ENCODE measurements at regions not wholly inside any gene's neighbourhood (a gene's known extent, or its start where the extent isn't known, plus 50 kb on each side); places are given as distances from the start of the nearest gene placed in this dataset.
"Not testable (repeated sequence)": the region's sequence is repeated elsewhere in the genome, so short reads cannot be mapped to it uniquely, and the experiment has no call there.

DNA sequence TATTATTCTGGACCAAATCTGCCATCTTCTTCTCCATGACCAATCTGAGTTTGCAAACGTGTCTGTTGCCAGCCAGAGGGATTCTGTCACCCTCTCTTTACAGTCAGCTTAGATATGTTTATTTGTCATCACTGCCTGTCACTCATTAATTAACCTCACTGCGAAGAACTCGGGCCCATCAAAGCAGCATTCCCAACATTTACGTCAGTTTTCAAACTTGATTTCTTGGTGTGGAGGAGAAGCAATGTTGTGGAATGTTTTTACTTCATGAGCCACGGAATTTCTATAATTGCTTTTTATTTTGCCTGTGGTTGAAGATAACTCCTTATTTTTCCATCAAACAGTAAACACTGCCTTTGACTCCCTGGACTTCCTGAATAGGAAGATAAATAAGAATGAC lies 91.8 kb upstream of the CNKSR3 start:
- DNase-seq: no peak

DNA sequence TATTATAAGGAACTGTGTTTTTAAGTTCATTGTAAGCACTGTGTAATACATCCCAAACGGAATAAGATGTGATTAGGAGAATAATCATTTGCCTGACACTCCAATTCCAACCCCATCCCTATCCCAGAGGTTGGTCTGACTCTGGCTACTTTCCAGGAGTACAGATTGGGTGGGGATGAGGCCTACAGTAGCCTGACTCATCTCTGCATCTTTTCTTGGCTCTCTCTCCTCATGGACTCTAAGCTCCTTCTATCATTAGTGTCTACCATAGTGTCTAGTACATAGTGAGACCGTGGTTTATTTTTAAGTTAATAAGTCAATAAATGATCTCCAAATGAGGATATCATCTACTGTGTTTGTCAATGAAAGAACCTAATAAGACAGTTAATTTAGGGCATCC lies 92.2 kb upstream of the CNKSR3 start:
- DNase-seq: no peak

DNA sequence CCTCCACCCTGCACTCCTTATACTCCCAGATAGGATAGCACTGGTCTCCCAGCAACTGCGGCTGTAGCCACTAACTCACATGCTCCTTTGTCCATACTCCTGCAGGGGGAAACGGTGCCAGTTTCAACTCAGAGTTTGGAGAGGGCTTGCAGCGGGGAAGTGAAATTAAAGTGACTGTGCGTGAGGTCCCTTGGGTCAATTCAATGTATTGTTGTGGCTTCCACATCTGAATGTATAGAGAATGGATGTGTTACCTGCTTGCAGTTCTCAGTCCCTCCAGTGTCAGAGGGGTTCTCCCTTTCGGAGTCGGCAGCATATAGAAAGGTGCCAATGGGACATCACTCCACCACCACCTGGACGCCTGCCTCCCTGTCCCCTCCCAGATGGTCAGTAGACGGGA lies 93.6 kb upstream of the CNKSR3 start:
- DNase-seq: no peak

DNA sequence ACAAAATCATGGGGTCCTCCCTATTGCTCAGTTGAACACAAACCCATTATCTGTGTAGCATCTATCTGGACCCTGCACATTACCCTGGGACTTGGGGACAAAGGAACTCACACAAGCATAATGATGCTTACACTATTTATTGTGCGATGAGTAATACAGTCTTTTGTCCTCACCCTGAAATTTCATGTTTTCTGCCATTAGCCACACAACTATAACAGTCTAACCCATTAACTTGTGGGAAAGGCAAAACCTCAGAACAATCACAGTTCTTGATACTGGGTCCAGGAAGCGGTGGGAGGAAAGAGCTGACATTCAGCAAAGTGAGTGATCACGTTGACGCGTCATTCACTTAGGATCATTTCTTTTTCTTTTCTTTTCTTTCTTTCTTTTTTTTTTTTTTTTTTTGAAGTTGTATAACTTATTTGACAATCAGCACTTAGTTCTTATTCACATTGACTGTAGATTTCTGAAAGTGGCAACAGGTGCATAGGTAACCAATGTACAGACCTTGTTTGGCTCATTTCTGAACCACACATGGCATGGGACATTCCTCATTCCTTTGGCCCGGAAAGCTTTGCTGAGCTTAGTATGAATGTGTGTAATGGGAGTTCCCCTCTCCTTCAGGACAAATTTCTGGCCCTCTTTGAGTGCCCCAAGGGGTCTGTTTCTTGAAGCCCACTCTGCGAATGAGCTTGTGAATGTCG lies 94.8 kb upstream of the CNKSR3 start:
- peak; percentile 2 for DNase-seq

DNA sequence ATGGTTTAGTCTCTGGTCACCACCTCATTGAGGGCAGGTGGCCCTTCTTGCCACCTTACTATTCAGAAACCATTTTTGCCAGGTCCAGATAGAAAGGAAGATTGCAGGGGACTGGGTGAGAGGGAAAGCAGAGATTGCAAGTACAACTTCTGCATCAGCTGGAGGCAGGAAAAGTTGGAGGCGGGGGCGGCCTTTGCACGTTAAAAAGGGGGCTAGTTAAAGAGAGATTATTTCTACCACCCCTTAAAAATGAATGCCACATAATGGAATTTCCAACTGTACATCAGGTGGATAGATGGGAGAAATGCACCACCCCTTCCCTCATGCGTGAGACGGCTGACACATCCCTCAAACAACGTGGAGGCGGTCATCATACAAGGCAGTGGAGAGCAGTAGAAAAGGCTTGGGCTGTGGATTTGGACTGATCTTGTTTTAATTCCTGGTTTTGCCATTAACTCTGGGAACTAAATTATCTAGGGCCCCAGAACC lies 95.4 kb upstream of the CNKSR3 start:
- no peak for DNase-seq

DNA sequence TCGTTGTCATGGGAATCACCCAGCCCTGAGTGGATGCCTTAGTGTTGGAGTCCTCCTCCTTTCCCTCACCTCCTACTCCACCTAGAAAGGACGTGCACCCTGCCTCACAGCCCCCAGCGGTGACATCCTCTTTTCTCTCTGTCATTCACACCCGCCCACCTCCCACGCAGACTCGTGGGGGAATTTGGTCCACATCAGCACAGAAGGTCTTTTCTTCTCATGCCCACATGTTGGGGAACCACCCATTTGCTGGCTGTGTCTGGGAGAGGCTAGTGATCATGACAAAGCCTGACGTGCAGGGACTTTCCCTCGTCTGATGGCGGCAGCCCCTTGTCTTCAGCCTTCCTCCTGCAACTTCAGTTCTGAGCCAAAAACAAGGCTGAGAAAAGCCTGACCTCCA lies 96.0 kb upstream of the CNKSR3 start:
- peak; percentile 47 for DNase-seq

DNA sequence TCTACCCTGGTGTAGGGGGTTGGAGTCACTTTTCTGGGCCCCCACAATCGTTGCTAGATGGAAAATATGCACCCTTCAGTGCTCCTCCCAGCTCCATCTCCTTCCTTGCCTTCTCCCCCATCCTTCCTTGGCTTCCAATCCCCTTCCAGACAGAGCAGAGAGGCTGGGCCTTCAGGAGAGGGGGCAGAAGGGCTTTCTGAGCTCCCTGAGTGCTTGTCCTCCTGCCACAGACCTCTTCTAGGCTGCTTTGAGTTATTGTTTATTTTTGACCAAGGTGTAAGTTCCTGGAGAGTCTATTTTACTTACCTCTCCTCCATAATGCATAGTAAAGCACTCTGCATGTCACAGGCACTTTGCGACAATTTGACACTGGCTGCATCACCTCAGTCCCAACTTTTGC lies 96.4 kb upstream of the CNKSR3 start:
- DNase-seq: no peak

DNA sequence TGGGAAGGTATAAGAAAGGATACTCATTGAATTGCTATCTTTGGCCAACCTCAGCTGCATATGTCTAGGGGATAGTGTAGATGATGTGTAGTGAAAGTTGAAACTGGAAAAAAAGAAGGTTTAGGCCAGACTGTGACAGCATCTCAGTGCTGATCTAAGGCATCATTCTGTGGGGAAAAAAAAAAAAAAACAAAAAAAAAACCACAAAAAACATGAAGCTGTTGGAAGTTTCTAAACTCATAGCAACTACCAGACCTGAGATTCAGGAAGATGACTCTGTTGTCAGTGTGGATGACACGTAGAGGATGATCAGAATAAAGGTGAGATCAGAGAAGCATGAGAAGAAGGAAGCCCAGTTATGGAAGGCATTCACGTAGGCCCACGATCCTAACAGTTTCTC lies 100.8 kb upstream of the CNKSR3 start:
- DNase-seq: no peak

DNA sequence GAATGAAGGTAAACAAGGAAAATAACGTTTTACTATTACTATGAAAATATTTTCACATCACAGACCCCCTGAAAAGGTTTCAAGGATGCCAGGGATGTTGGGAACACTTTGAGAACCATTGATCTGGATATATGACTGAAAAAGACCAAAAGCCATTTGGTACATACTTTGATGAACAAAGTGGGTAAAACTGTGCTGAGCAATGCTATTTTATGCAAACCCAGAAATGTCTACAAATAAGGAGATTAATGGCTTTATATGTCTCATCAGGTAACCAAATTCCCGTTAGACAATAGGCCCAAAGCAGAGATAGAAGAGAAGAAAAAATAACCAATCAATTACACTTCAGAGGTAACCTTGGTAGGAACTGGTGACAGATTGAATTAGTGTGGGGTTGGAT lies 101.4 kb upstream of the CNKSR3 start:
- DNase-seq: no peak

DNA sequence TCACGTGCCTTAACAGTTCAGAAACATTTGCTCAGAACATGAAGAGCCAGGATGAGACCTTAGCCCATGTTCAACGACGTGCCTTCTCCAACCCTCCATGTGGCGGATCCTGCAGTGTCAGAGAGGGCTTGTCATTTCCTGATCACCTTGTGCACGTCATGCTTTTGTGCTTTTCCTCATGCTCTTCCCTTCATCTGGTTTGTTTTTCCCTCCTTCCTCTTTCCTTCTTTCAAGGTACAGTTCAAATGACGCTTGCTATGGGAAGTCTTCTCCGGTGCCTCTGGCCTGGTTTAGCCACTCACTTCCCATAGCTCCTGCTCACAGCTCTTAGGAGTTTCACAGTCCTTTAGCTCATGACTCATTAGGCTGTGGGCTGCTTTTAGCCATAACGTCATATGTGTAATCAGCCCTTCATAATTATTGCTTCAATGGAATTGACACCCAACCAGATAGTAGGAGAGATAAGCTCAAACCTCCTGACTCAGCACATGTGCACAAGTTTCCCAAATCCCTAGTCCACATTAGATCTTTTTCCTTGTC lies 102.7 kb upstream of the CNKSR3 start:
- DNase-seq: no peak

DNA sequence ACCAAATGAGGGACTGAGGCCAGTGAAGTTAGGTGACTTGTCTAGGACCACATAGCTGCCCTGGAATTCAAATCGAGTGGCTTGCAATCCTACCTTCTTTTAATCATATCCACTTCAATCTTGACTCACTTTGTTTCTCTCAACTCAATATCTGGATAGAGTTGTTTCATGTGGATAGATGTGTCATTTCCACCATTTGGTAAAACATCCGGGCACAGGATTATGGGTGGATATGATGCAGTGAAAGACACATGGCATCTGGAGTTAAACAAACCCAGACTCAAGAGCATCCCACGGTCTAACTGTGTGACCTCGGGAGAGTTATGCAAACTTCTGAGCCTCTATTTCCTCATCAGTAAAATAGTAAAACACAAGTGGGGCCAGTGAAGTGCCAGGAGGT lies 103.6 kb upstream of the CNKSR3 start:
- no peak for DNase-seq

DNA sequence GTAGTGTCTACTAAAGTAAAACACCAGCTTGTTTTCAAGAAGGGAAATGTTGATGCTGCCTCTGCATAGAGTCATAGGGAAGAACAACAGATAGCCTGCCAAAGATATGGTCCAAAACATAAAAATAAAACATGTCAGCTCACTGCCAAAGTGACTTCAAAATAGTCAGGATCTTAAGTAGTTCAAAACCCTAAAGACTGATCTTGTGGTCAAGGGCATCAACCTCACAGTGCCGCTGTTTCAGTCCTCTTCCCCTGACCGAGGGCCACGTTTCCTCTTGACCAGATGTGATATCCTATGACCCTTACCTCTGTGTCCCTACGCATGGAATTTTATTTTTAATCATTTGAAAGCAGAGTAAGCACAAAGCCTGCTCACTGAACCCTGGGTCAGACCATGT lies 104.2 kb upstream of the CNKSR3 start:
- no peak for DNase-seq

DNA sequence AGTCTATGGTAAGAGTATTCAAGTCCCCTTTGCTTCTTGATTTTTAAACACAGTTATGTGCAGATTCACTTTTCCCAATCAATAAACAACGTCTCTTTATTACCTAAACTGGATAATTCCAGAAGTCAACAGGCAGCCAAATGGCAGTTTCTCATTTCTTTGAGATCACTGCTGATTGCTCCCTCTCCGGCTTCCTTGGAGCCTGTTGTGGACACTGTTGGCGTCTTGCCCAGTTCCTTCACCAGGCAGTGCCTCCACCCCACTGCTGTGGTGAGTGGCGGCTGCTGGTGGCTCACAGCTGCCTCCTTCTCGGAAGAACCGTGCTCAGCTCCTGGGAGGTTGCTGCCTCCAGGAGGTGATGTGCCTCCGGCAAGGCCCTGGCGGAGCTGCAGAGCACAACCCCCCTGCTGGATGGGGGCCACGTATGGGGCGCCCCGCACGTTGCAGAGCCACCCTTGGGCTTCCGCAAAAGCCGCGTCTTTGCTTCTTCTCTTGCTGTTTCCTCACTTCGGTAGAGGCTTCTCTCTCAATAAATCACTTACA lies 105.1 kb upstream of the CNKSR3 start:
- DNase-seq: no peak

DNA sequence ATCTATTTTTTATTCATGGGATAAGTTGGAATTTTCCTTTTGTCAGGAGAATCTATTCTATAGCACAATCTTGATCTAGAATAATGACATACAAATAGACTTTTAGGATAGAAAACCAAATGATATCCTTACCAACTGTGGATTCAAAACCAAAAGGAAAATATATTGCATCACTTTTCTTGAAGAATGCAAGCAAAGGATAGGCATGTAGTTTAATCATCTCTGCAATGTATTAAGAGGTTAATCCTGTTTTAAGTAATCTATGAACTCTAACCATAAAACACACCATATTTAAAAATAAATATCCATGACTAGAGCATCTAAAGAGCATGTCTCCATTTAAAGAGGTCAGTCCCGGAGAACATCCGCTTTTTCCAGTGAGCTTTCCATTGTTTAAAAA lies 106.7 kb upstream of the CNKSR3 start:
- DNase-seq: no peak

DNA sequence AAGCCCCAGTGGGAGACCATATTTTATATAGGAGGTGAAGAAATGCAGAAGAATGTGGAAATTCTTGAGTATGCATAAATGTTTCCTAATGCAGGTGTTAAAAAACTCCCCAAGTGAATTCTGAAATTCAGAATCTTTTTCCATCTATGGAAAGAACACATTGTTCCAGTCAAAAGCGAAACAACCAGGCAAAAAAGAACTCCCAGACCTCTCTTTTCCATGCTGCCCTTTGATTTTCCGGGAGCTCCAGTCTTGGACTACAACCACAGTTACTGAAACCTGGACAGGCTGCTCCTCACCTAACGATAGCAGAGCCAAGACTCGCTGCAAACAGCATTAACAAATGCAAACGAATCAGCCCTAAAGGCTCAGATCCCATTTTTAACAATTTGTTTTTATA lies 108.7 kb upstream of the CNKSR3 start:
- DNase-seq: no peak

DNA sequence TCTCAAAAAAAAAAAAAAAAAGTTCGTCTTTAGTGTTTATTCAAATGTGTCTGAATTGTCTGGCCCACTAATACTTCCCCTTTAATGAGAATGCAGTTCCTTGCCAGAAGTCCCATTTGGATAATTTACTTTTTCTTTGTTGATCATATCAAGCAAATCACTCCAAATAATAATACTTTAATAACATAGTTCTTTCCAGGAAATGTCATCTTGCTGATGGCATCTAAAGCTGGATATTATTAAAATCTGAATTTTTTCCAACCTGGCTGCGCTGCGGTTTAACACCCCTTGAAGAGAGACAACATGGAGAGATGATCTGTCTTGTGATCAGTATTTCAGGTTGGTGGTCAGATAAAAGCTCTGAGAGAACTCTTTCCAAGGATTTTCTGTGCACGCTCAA lies 111.2 kb upstream of the CNKSR3 start:
- no peak for DNase-seq

DNA sequence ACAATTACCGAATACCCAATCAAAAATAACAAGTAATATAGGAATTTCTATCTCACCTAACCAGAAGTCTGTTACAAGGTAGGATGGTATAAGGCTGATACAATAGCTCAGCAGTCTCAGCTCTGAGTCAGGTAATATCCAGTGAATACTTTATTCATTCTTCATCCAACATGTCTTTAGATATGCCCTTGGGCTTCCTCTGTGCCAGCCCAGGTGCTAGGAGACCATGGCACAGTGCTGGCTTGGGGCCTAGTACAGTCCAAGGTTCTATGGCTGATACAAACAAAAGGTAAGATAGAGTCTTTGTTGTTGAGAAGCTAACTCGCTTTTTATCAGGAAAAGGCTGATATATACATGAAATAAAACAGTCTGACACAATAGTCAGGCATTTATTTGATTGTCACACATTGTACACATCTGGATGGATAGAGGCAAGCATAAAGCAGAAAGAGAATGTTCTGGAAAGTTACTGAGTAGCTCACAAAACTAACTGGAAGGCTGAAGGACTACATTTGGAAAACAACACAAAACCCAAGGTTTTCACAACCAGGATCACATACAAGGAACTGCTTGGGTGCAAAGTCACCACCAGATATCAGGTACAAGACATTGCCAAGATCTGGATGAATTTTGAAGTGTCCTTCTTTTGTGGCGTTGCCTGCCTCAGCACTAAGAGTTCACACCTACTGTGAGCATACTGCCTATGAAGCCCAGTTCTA lies 110.4 kb upstream of the SCAF8 start:
- DNase-seq: no peak

DNA sequence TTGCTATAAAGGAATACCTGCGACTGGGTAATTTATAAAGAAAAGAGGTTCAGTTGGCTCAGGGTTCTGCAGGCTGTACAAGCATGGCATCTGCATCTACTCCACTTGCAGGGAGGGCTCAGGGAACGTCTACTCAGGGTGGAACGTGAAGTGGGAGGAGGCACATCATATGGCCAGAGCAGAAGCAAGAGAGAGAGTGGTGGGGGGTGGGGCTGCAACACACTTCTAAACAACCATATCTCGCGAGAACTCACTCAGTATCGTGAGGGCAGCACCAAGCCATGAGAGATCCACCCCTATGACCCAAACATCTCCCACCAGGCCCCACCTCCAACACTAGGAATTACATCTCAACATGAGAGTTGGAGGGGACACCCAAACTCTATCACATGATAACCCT lies 109.8 kb upstream of the SCAF8 start:
- DNase-seq: no peak

DNA sequence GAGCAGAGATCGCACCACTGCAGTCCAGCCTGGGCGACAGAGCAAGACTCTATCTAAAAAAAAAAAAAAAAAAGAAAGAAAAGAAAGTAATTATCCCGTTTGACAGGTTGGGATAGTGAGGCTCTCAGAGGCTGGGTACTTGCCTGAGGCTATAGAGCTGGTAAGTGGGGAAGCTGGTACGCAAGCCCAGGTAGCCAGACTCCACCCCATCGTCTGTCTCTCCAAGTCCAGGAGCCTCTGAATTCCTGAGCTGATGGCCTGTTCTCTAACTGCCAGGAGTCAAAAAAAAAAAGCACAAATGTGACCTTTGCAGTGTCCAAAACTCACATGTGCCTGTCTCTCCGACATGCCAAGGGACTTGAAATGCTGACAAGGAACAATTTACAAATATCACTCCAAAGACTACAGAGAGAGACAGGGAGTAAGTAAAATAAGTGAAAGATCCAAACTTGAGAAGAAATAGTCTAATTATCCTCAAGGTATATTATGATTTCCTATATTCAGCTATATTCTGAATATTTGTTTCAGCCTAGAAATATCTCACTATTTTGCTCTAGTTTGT lies 109.1 kb upstream of the SCAF8 start:
- DNase-seq: no peak

DNA sequence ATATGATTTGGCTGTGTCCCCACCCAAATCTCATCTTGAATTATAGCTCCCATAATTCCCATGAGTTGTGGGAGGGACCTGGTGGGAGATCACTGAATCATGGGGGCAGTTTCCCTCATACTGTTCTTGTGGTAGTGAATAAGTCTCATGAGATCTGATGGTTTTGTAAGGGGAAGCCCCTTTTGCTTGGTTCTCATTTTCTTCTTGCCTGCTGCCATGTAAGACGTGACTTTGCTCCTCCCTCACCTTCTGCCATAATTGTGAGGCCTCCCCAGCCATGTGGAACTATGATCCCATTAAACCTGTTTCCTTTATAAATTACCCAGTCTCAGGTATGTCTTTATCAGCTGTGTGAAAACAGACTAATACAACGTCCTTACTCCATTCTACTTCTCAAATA lies 108.5 kb upstream of the SCAF8 start:
- DNase-seq: not testable (repeated sequence)

DNA sequence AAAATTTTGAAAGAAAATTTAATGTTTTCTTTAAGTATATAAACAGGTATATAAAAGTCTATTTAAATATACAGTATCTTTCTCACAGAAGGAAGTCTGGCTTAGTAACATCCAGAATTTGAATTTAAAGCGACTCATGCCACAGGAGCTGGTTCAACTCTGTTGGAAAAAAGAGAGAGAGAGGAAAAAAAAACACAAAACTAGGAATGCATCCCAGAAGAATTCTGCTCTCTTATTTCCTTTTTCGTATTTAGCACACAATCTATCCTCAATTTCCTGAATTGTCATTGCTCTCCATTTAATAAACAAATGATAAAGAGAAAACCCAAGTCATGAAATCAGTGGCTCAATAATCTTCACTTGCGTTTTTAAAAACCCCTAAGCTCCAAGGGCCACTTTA lies 107.5 kb upstream of the SCAF8 start:
- DNase-seq: no peak

DNA sequence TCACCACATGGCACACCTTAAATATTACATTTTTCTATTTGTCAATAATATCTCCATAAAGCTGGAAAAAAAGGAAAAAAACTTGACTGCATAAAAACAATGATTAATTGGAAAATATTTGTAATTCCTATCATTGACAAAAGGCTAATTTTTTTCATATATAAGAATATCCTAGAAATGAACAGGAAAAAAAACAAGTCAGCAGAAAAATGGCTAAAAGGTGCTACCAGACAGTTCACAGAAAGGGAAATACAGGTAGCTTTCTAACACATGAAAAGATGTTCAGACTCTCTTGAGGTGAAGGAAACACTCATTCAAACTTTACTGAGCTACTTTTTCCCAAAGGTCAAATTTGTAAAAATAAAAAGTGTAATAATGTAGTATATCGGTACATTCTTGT lies 104.1 kb upstream of the SCAF8 start:
- DNase-seq: no peak

DNA sequence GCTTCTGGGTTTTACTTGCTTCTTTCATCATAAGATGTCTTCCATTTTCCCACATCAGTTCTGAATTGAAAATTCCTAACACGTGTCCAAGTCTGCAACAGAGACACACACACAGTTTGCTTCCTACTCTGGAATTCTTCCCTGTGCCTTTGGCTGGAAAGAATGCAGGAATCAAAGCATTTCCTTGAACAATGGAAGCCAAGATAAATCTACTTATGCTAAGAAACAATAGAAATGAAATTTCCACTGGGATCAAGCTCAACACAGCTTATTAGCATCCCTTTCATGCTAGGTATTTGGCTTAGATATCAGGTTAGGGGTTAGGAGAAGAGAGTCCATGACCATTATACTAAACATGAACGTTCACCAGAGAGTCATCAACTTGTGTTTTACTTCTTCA lies 101.1 kb upstream of the SCAF8 start:
- no peak for DNase-seq

DNA sequence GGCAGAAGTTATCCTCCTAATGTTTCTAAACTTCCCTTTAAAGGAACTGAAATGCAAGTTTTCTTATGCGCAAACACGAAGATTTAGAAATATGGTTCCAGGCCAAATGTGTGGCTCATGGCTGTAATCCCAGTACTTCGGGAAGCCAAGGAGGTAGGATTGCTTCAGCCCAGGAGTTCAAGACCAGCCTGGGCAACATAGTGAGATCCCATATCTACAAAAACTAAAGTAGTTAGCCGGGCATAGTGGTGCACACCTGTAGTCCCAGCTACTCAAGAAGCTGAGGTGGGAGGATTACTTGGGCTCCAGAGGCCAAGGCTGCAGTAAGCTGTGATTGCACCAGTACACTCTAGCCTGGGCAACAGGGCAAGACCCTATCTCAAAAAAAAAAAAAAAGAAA lies 95.8 kb upstream of the SCAF8 start:
- DNase-seq: no peak

All from CD4-positive, alpha-beta T cell treated with Interleukin-12 subunit alpha and Interleukin-12 subunit beta, for 1 hour (primary cell).